Nephron (organoid): ENCODE measurements at regions not wholly inside any gene's neighbourhood (a gene's known extent, or its start where the extent isn't known, plus 50 kb on each side); places are given as distances from the start of the nearest gene placed in this dataset.

Source experiments
- H3K27ac Mint-ChIP-seq, 3 experiments: 2 replicates each; pipeline ENCODE4 v1.8.0; 2020; ENCODE audit warnings: mixed read lengths in 3 of 3, mild to moderate bottlenecking in 2 of 3, moderate library complexity in 1 of 3
- H3K27me3 Mint-ChIP-seq: 2 replicates; pipeline ENCODE4 v1.8.0; 2021; ENCODE audit warnings: low read depth, mild to moderate bottlenecking, moderate library complexity, mixed read lengths
- H3K36me3 Mint-ChIP-seq: 2 replicates; pipeline ENCODE4 v1.8.0; 2020; ENCODE audit warnings: low read depth, mixed read lengths
- H3K4me1 Mint-ChIP-seq: 2 replicates; pipeline ENCODE4 v1.8.0; 2020; ENCODE audit warnings: mixed read lengths
- H3K4me3 Mint-ChIP-seq, 3 experiments: 2 replicates each; pipeline ENCODE4 v1.8.0; 2020; ENCODE audit warnings: mild to moderate bottlenecking in 3 of 3, mixed read lengths in 3 of 3, moderate library complexity in 2 of 3
- H3K9me3 Mint-ChIP-seq: 2 replicates; pipeline ENCODE4 v1.8.0; 2020; ENCODE audit warnings: mixed read lengths
- CTCF ChIP-seq, 3 experiments: fragments of 200-600 bp; sonication (generic); IDR thresholded peaks; one replicate each; pipeline ENCODE4 v1.5.0; 2021; ENCODE audit warnings: antibody characterized with exemption in 3 of 3; ENCODE audit not compliant: unreplicated experiment in 3 of 3

GRCh38 chr14:22276913-22277816 is 311.9 kb downstream of the DAD1 start:
- Mint-ChIP-seq H3K27me3 (no peaks in the 10 kb centered on the region), H3K9me3 (no peaks in the 10 kb centered on the region), H3K4me1 (peaks cover 19% of the 10 kb centered on the region), H3K36me3 (no peaks in the 10 kb centered on the region), H3K27ac (no peak overlapping the region), H3K4me3 (no peak overlapping the region)
- peak; percentile 55 to 83 (median 65) for TF ChIP-seq CTCF (IDR thresholded peaks at IDR 0.05; ENCODE audit: unreplicated experiment in 3 of 3)

DNA sequence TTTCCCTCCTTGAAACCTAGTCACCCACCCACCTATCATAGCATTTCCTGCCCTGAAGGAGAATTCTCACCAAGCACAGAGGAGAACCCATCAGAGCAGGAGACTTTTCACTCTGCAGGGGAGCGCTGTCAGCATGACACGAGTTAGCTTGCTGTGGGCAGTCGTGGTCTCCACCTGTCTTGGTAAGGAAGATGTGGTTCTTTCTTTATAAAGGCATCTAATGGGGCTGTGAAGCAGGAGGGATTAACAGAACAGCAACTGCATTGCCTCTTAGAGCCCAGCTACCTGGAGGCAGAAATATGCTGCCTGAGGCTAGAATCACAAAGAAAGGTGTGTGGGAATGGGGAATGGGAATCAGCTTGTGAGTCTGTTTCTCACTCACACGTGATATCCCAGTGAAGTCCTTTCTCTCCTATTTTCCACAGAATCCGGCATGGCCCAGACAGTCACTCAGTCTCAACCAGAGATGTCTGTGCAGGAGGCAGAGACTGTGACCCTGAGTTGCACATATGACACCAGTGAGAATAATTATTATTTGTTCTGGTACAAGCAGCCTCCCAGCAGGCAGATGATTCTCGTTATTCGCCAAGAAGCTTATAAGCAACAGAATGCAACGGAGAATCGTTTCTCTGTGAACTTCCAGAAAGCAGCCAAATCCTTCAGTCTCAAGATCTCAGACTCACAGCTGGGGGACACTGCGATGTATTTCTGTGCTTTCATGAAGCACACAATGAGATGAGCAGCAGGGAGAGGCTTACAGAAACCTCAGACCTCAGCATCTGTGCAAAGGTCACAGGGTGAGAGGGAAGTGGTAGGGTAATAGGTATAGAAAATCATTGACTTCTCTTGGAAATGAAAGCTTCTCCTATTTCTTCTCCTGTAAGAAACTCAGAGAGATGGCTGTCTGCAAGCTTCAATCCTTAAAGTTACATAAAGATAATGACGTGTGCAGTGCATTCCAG is 316.9 kb downstream of the DAD1 start:
- no peaks in the 10 kb centered on the region for H3K4me1 Mint-ChIP-seq
- H3K27ac Mint-ChIP-seq, result peak overlapping the region in 1 of 3 experiments; percentile 9
- no peaks in the 10 kb centered on the region for H3K27me3 Mint-ChIP-seq
- TF ChIP-seq CTCF (IDR thresholded peaks at IDR 0.05; ENCODE audit: unreplicated experiment in 3 of 3), result no peak
- H3K4me3 Mint-ChIP-seq, result no peak overlapping the region
- no peaks in the 10 kb centered on the region for H3K9me3 Mint-ChIP-seq
- H3K36me3 Mint-ChIP-seq, result no peaks in the 10 kb centered on the region

DNA sequence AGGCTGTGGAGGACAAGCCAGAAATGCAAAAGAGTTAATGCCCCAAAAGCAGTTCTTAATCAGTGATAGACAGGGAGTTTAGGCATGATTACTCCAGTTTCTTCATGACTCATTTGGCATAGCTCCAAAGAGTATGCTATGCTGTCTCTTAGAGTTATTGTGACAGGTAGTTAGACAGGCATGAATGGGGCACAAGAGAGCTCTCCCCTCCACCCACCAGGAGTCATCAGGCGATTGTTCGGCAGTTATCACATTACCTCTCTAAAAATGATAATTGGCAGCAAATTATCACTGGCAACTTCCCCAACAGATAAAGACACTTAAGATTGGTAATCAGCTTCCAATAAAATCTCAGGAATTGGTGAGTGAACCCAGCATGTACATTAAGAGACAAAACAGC is 320.1 kb downstream of the DAD1 start:
- H3K27ac Mint-ChIP-seq, result no peak overlapping the region
- no peak for TF ChIP-seq CTCF (IDR thresholded peaks at IDR 0.05; ENCODE audit: unreplicated experiment in 3 of 3)
- no peaks in the 10 kb centered on the region for H3K4me1 Mint-ChIP-seq

DNA sequence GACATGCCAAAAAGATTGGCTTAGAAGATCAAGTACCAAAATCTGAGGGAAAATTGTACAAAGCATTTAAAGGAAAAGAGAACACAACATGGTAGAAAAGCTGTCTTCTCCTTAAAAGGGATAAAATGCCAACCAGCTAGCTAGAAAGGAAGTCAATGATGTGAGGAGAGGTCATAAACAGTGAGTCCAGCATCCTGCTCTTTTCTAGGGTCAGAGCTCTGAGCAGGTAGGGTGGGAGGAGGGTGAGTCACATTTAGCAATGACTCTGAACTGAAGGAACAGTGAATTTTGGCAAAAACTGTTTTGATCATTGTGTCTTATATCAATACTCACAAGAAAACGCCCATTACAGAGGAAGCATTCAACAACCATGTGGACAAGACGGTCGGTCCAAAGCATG is 322.3 kb downstream of the DAD1 start:
- no peaks in the 10 kb centered on the region for H3K27me3 Mint-ChIP-seq
- H3K9me3 Mint-ChIP-seq, result no peaks in the 10 kb centered on the region
- H3K27ac Mint-ChIP-seq, result no peak overlapping the region
- no peaks in the 10 kb centered on the region for H3K4me1 Mint-ChIP-seq
- no peak overlapping the region for H3K4me3 Mint-ChIP-seq
- TF ChIP-seq CTCF (IDR thresholded peaks at IDR 0.05; ENCODE audit: unreplicated experiment in 3 of 3), result no peak
- H3K36me3 Mint-ChIP-seq, result no peaks in the 10 kb centered on the region

More for the DNA sequence above, 320.1 kb downstream of the DAD1 start:
- Mint-ChIP-seq H3K27me3 (no peaks in the 10 kb centered on the region), H3K4me3 (no peak overlapping the region), H3K9me3 (no peaks in the 10 kb centered on the region), H3K36me3 (no peaks in the 10 kb centered on the region)

GRCh38 chr14:22266142-22266442 is 322.9 kb downstream of the DAD1 start:
- H3K4me1 Mint-ChIP-seq, result no peaks in the 10 kb centered on the region
- no peaks in the 10 kb centered on the region for H3K27me3 Mint-ChIP-seq
- H3K36me3 Mint-ChIP-seq, result no peaks in the 10 kb centered on the region
- TF ChIP-seq CTCF (IDR thresholded peaks at IDR 0.05; ENCODE audit: unreplicated experiment in 3 of 3), result no peak
- H3K4me3 Mint-ChIP-seq, result no peak overlapping the region
- no peak overlapping the region for H3K27ac Mint-ChIP-seq
- H3K9me3 Mint-ChIP-seq, result no peaks in the 10 kb centered on the region
